HG03575 (cell line): ENCODE measurements at regions not wholly inside any gene's neighbourhood (a gene's known extent, or its start where the extent isn't known, plus 50 kb on each side); places are given as distances from the start of the nearest gene placed in this dataset.

Source experiments
- ATAC-seq: cut with Tn5 transposase; IDR thresholded peaks from one replicate; pipeline ENCODE4 v1.9.1; 2021; ENCODE audit not compliant: unreplicated experiment, insufficient number of reproducible peaks, low FRiP score; ENCODE audit errors: extremely low read depth

GRCh38 chr4:96681218-96681617 is 841.3 kb downstream of the PDHA2 start:
- no peak for ATAC-seq

DNA sequence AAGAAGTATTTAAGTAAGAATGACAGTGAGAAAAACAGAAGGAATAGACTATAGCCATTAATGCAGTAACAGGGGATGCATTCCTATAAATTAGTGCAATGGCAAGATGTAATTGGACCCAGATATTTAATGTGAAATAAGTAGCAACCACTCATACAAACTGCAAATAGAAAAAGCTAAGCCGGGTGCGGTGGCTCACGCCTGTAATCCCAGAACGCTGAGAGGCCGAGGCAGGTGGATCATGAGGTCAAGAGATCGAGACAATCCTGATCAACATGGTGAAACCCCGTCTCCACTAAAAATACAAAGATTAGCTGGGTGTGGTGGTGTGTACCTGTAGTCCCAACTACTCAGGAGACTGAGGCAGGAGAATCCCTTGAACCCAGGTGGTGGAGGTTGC is 845.8 kb downstream of the PDHA2 start:
- ATAC-seq: no peak

DNA sequence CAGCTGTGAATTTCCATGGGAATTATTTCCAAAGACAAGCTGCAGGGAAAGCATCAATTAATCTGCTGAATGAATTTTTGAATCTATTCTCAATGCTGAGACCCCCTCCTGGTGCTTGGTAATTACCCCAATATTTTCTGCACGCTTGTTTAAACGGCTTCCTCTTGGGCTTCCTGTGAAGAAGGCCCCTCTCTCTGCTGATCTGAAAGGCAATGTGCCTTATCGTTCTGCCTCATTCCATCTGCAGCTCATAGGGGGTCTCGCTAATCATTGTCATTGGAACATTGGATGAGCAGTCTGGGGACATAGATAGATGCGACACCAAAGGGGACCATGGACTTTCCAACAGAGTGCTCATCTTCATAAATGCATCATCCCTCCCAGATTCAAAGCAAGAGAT is 851.6 kb downstream of the PDHA2 start:
- no peak for ATAC-seq

GRCh38 chr4:96698831-96699230 is 858.9 kb downstream of the PDHA2 start:
- ATAC-seq: no peak

DNA sequence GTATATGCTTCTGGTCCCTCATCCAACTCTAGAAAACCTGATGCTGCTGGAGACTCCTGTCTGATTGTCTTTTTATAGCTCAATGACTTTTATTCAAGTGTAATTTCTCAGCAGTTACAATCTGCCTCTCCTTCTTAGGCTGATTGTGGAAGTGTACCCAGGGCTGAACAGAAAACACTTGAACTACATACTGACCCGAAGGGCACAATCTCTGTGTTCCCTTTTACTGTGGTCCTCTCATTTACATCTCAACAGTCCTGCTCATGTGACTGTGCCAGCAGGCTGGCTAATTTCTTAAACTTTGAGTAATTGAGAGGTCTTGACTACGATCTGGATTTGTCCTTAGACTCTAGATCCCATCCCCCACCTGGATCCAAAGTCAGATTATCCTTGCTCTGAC is 863.4 kb downstream of the PDHA2 start:
- no peak for ATAC-seq

DNA sequence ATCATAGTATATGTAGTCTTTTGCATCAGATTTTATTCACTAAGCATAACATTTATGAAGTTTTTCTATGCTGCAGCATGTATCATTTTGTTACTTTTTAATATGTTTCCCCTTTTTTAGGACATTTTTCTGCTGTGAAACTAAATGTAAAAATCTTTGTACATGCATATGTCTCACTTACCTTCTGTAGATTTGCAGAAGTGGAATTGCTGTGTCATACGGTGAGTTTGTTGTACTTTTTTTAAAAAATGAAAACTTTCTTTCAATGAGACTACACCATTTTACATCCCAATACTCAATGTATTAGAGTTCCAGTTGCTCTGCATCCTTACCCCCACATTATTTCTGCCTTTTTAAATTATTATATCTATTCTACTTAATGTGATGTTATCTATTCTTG is 868.9 kb downstream of the PDHA2 start:
- no peak for ATAC-seq

DNA sequence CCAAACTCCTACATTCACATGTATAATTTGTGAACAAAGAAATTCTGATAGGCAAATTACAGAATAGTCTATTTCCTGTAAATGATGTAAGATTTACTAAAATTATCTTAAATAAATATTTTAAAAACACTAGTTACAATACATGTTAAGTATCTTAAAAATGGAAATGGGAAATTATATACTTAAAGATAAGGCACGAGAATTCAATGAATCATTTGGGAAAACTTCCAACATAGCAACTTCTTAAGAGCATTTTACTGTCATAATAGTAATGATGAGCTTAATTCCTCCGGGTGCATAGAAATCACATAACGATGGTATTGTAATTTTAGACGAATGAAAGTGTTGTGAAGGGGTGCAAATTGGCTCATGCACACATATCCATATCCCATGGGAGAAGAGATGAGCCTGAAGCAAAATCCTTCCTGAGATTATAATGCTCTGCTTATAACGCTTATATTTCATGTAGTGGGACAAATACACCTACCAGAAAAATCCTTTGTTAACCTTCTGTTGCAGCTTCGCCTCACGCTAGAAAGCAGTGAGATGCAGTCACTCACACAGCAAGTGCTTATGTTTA is 873.5 kb downstream of the PDHA2 start:
- ATAC-seq: no peak

DNA sequence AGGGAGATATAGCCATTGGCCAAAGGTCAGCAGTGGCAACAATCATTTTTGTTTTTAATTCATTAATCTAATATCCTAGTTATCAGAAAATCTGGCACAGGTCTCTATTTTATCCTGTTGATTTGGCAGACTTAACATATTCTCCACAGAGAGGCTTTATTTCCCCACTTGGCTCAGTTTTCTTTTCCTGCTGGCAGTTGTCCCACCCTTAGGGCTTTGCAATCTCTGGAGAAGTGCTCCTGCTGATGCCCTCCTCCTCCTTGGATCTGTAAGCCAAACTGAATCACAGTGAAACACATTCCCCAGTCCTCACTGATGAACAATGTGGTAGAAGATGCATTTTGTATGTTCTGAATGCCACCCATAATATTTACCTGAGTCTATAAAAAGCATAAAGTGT is 889.7 kb downstream of the PDHA2 start:
- no peak for ATAC-seq

- ATAC-seq: no peak
These were observed 890.5 kb downstream of the PDHA2 start for GRCh38 chr4:96730432-96730831.

DNA sequence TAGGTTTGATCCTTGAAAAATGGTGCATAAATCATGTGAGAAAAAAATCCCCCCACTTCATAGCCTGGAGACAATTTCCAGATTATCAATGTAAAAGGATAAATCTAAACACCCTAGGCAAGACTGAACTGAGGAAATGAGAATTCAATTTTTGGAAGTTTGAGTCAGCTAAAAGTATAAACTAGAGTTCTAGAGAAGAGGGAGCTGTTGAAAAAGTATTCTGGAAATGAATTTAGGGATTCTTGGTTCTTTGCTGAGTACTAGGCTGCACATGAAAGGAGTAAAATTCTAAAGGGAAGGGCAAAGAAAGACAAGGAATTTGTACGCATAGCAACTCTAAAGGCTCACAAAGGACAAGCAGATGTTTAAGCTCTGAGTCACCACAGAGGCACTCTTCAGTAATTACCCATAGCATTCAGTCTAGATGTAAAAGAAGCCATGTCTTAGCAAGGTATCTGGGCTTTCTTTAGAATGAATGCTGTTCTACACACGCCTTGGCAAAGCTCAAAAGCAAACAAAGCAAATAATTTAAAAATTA is 896.5 kb downstream of the PDHA2 start:
- no peak for ATAC-seq

- no peak for ATAC-seq
These were observed 899.2 kb downstream of the PDHA2 start for GRCh38 chr4:96739101-96739500.

DNA sequence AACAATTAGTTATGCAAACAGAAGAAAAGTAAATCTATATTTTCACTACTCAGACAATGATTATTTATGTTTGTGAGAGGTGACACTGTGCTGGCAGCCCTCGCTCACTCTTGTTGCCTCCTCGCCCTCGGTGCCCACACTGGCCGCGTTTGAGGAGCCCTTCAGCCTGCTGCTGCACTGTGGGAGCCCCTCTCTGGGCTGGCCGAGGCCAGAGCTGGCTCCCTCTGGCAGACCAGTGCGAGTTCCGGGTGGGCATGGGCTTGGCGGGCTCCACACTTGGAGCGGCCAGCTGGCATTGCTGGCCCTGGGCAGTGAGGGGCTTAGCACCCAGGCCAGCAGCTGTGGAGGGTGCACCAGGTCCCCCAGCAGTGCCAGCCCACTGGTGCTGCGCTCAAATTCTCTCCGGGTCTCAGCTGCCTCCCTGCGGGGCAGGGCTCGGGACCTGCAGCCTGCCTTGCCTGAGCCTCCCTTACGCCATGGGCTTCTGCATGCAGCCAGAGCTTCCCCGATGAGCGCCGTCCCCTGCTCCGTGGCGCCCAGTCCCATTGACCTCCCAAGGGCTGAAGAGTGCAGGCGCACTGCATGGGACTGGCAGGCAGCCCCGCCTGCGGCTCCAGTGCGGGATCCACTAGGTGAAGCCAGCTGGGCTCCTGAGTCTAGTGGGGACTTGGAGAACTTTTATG is 902.6 kb downstream of the PDHA2 start:
- ATAC-seq: no peak

DNA sequence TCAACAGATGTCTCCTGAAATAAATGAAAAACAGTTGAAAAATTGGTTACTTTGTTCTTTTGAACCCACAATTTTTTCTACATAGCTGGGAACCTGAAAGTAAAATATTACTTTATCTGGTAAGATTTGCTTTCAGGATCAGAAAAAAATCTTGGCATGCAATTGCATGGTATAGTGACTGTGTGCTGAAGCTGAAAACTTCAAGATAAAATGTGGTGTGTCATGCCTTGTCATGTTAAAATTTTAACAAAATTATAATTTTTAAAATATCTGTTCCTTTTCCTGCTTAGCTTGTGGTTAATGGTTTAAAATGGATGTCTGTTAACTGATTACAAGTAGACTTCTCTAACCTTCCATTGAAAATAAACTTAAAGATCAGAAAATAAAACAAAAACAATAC is 904.8 kb downstream of the PDHA2 start:
- no peak for ATAC-seq

GRCh38 chr4:96753216-96753615 is 913.3 kb downstream of the PDHA2 start:
- no peak for ATAC-seq

GRCh38 chr4:96755569-96756484 is 915.9 kb downstream of the PDHA2 start:
- no peak for ATAC-seq

GRCh38 chr4:96756584-96756983 is 916.7 kb downstream of the PDHA2 start:
- no peak for ATAC-seq

GRCh38 chr4:96763546-96763945 is 923.7 kb downstream of the PDHA2 start:
- ATAC-seq: no peak

GRCh38 chr4:96766359-96766758 is 926.5 kb downstream of the PDHA2 start:
- ATAC-seq: no peak

DNA sequence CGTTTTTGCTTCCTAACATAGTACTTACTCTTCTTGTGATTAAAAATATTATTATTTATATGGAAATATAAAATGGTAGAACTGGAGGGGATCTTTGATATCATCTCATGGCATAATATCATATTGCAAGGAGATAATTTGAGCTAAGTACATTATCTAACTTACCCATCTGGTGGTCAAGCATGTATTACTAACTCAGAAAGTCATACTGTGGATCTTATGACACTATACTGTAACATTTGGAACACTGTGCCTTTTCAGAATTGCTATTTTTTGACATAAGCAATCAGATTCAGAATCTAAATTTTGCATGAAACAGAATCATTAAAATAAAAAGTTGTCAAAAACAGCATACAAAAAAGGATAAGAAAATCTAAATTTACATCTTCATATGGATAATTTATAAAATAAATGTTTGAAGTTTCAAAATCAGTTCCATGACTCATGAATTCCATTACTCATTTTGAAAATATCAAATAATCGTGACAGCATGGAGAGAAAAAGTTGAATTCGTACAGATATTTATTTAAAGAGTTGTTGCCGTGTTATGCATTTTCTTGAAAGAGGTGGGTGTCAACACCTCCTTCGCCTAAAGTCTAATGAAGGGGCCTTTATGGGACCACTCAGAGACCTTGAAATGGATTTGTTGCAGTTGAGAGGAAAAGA is 928.1 kb downstream of the PDHA2 start:
- no peak for ATAC-seq
